HL-60 (cell line): ENCODE measurements at regions not wholly inside any gene's neighbourhood (a gene's known extent, or its start where the extent isn't known, plus 50 kb on each side); places are given as distances from the start of the nearest gene placed in this dataset.

Experiments used
- CTCF ChIP-seq: IDR thresholded peaks from one replicate; pipeline ENCODE4 v1.5.1; 2011; ENCODE audit warnings: low read length, control low read depth, inconsistent platforms; ENCODE audit not compliant: insufficient read depth
- GABPA ChIP-seq: IDR thresholded peaks from 2 replicates; pipeline ENCODE4 v1.6.1; 2012; ENCODE audit warnings: low read depth
- POLR2AphosphoS5 ChIP-seq: IDR thresholded peaks from 2 replicates; pipeline ENCODE4 v1.6.1; 2012; ENCODE audit warnings: low read depth
- REST ChIP-seq: IDR thresholded peaks from 2 replicates; pipeline ENCODE4 v1.6.1; 2012; ENCODE audit warnings: low read depth; ENCODE audit not compliant: insufficient replicate concordance
- SPI1 ChIP-seq: IDR thresholded peaks from 2 replicates; pipeline ENCODE4 v1.6.1; 2012; ENCODE audit warnings: low read depth, mild to moderate bottlenecking, borderline replicate concordance

- no peak for TF ChIP-seq CTCF
- no peak for TF ChIP-seq POLR2AphosphoS5
- TF ChIP-seq SPI1, result no peak
- TF ChIP-seq REST, result no peak
- no peak for TF ChIP-seq GABPA
Observed at GRCh38 chr1:116306840-116307442, 66.1 kb upstream of the ATP1A1 start.
